IMR-90 (cell line): ENCODE measurements at regions not wholly inside any gene's neighbourhood (a gene's known extent, or its start where the extent isn't known, plus 50 kb on each side); places are given as distances from the start of the nearest gene placed in this dataset.

ENCODE experiments used
- ATAC-seq: fragments of 200-7000 bp; cut with Tn5 transposase; 2 replicates; pipeline ENCODE4 v1.9.1; 2020; ENCODE audit warnings: low read depth, mild to moderate bottlenecking, moderate library complexity
- BruUV-seq: library from RNA; stranded (reverse); fragments of 400-500 nt; replicated peaks from 2 replicates; lab custom pipeline; 2021; lab: Mats Ljungman, UMichigan
- CTCF ChIA-PET: fragments of 300-600 bp; formaldehyde crosslinking; extraction: SDS; loops from one replicate; lab custom pipeline; 2021; ENCODE audit warnings: antibody characterized with exemption; lab: Yijun Ruan, JAX
- POLR2A ChIA-PET: fragments of 300-600 bp; sonication (Branson Sonifier 250); formaldehyde crosslinking; loops from one replicate; lab custom pipeline; 2022; ENCODE audit warnings: antibody characterized with exemption; ENCODE audit not compliant: unreplicated experiment; lab: Charles Lee
- DNase-seq: peaks from one replicate; pipeline ENCODE4 v3.0.0; 2013
- H2AFZ ChIP-seq: replicated peaks from 2 replicates; pipeline ENCODE3; 2013; ENCODE audit warnings: low read length, mild to moderate bottlenecking; ENCODE audit not compliant: poor library complexity
- H2AK5ac ChIP-seq: 2 replicates; pipeline ENCODE4 v1.6.1; 2013; ENCODE audit warnings: low read depth, low read length, inconsistent platforms
- H2AK9ac ChIP-seq: replicated peaks from 2 replicates; pipeline ENCODE3; 2013; ENCODE audit warnings: mild to moderate bottlenecking, low read depth, low read length, moderate library complexity; ENCODE audit not compliant: poor library complexity
- H2BK120ac ChIP-seq: 2 replicates; pipeline ENCODE4 v1.6.1; 2013; ENCODE audit warnings: low read depth, low read length, inconsistent platforms
- H2BK15ac ChIP-seq: 3 replicates; pipeline ENCODE4 v1.6.1; 2013; ENCODE audit warnings: low read depth, low read length, inconsistent platforms
- H2BK20ac ChIP-seq: 2 replicates; pipeline ENCODE4 v1.6.1; 2013; ENCODE audit warnings: low read depth, mild to moderate bottlenecking, inconsistent platforms, low read length, moderate library complexity
- H2BK5ac ChIP-seq: 2 replicates; pipeline ENCODE4 v1.6.1; 2013; ENCODE audit warnings: mild to moderate bottlenecking, low read depth, low read length, inconsistent platforms; ENCODE audit not compliant: poor library complexity, severe bottlenecking
- H3K14ac ChIP-seq: replicated peaks from 2 replicates; pipeline ENCODE4 v1.6.1; 2013; ENCODE audit warnings: low read depth, low read length, inconsistent platforms
- H3K18ac ChIP-seq: 2 replicates; pipeline ENCODE4 v1.6.1; 2013; ENCODE audit warnings: low read depth, low read length, control low read depth
- H3K23ac ChIP-seq: 2 replicates; pipeline ENCODE4 v1.6.1; 2013; ENCODE audit warnings: low read depth, low read length, inconsistent platforms
- H3K27ac ChIP-seq: 2 replicates; pipeline ENCODE4 v1.5.1; 2013; ENCODE audit warnings: mild to moderate bottlenecking, control low read depth, low read length; ENCODE audit not compliant: insufficient read depth
- H3K27me3 ChIP-seq: 2 replicates; pipeline ENCODE4 v1.6.1; 2013; ENCODE audit warnings: low read length; ENCODE audit not compliant: control insufficient read depth, insufficient read depth
- H3K36me3 ChIP-seq: 2 replicates; pipeline ENCODE4 v1.6.1; 2013; ENCODE audit warnings: low read length, mixed read lengths; ENCODE audit not compliant: control insufficient read depth, insufficient read depth
- H3K4ac ChIP-seq: 2 replicates; pipeline ENCODE4 v1.6.1; 2013; ENCODE audit warnings: low read depth, low read length, inconsistent platforms
- H3K4me1 ChIP-seq: 2 replicates; pipeline ENCODE4 v1.6.1; 2013; ENCODE audit warnings: low read length, mixed read lengths; ENCODE audit not compliant: control insufficient read depth, insufficient read depth
- H3K4me2 ChIP-seq: 2 replicates; pipeline ENCODE4 v1.6.1; 2013; ENCODE audit warnings: low read depth, mild to moderate bottlenecking, control low read depth, low read length, moderate library complexity
- H3K4me3 ChIP-seq: 2 replicates; pipeline ENCODE4 v1.5.1; 2013; ENCODE audit warnings: low read depth, mild to moderate bottlenecking, control low read depth, low read length, moderate library complexity; ENCODE audit not compliant: insufficient read depth
- H3K56ac ChIP-seq: 2 replicates; pipeline ENCODE4 v1.6.1; 2013; ENCODE audit warnings: low read length, inconsistent platforms; ENCODE audit not compliant: insufficient read depth; ENCODE audit errors: extremely low read depth
- H3K79me1 ChIP-seq, 2 experiments: 2 replicates each; pipeline ENCODE4 v1.6.1; 2013; ENCODE audit warnings: low read length in 2 of 2, inconsistent platforms in 1 of 2, low read depth in 1 of 2
- H3K9ac ChIP-seq: 2 replicates; pipeline ENCODE4 v1.6.1; 2013; ENCODE audit warnings: low read depth, low read length, control low read depth
- H3K9me1 ChIP-seq: 2 replicates; pipeline ENCODE4 v1.6.1; 2013; ENCODE audit warnings: low read length, inconsistent platforms; ENCODE audit not compliant: insufficient read depth
- H3K9me3 ChIP-seq: 2 replicates; pipeline ENCODE4 v1.6.1; 2013; ENCODE audit warnings: low read length; ENCODE audit not compliant: control insufficient read depth, insufficient read depth
- H4K20me1 ChIP-seq: 2 replicates; pipeline ENCODE4 v1.6.1; 2013; ENCODE audit warnings: low read length, inconsistent platforms; ENCODE audit not compliant: insufficient read depth
- H4K5ac ChIP-seq: 2 replicates; pipeline ENCODE4 v1.6.1; 2013; ENCODE audit warnings: mild to moderate bottlenecking, low read depth, low read length, control low read depth
- H4K8ac ChIP-seq, 2 experiments: 2 replicates each; pipeline ENCODE4 v1.6.1; 2013; ENCODE audit warnings: low read depth in 2 of 2, low read length in 2 of 2, control low read depth in 1 of 2, inconsistent platforms in 1 of 2
- H4K91ac ChIP-seq: 2 replicates; pipeline ENCODE4 v1.6.1; 2013; ENCODE audit warnings: low read depth, low read length, inconsistent platforms; ENCODE audit not compliant: insufficient read depth
- BHLHE40 ChIP-seq: fragments of 150-350 bp; IDR thresholded peaks from 2 replicates; pipeline ENCODE4 v1.6.1; 2016; ENCODE audit warnings: mild to moderate bottlenecking, low read depth, low read length
- CEBPB ChIP-seq: IDR thresholded peaks from 2 replicates; pipeline ENCODE4 v1.6.1; 2012; ENCODE audit warnings: low read depth, low read length, improper control_type of control experiment
- CHD1 ChIP-seq: IDR thresholded peaks from 2 replicates; pipeline ENCODE4 v1.6.1; 2012; ENCODE audit warnings: low read depth, low read length, improper control_type of control experiment
- FOS ChIP-seq: fragments of 150-350 bp; IDR thresholded peaks from 2 replicates; pipeline ENCODE4 v1.6.1; 2016; ENCODE audit warnings: low read depth, low read length
- MAFK ChIP-seq: IDR thresholded peaks from 2 replicates; pipeline ENCODE4 v1.6.1; 2012; ENCODE audit warnings: low read depth, low read length, improper control_type of control experiment
- MAZ ChIP-seq: IDR thresholded peaks from 2 replicates; pipeline ENCODE4 v1.6.1; 2012; ENCODE audit warnings: low read depth, mild to moderate bottlenecking, low read length, improper control_type of control experiment, moderate library complexity, borderline replicate concordance
- NFE2L2 ChIP-seq: fragments of 150-350 bp; IDR thresholded peaks from 2 replicates; pipeline ENCODE4 v1.6.1; 2016; ENCODE audit warnings: low read depth, mild to moderate bottlenecking, low read length
- POLR2A ChIP-seq: IDR thresholded peaks from 2 replicates; pipeline ENCODE4 v1.6.1; 2012; ENCODE audit warnings: mild to moderate bottlenecking, low read depth, low read length
- RCOR1 ChIP-seq: IDR thresholded peaks from 2 replicates; pipeline ENCODE4 v1.6.1; 2012; ENCODE audit warnings: mild to moderate bottlenecking, low read length, improper control_type of control experiment; ENCODE audit not compliant: insufficient replicate concordance
- RFX5 ChIP-seq: IDR thresholded peaks from 2 replicates; pipeline ENCODE4 v1.8.0; 2012; ENCODE audit warnings: low read depth, mild to moderate bottlenecking, low read length, moderate library complexity
- SMC3 ChIP-seq: fragments of 150-350 bp; IDR thresholded peaks from 2 replicates; pipeline ENCODE4 v1.6.1; 2016; ENCODE audit warnings: low read depth, mild to moderate bottlenecking, antibody characterized with exemption, low read length, moderate library complexity
- WGBS, 2 experiments: methylation state at CpG; one replicate each; pipeline versions ENCODE4 v1.1.5 to v1.1.7; 2013; ENCODE audit warnings: missing lambda C conversion rate in 2 of 2; ENCODE audit not compliant: insufficient read length in 1 of 2; ENCODE audit errors: extremely low coverage in 2 of 2; 5-methylcytosine and 5-hydroxymethylcytosine counted together
- dilution Hi-C: fragments of 300-500 bp; cut with HindIII; formaldehyde crosslinking; loops from one replicate; pipeline ENCODE4 v1.14.3; 2018; ENCODE audit warnings: low sequenced_read_pairs; ENCODE audit not compliant: unreplicated experiment
- in situ Hi-C: fragments of 300-500 bp; cut with MboI; formaldehyde crosslinking; loops from 3 replicates; pipeline ENCODE4 v1.14.3; 2019; ENCODE audit warnings: low sequenced_read_pairs, inconsistent platforms, mixed read lengths
- intact Hi-C: fragments of 100-400 bp; cut with micrococcal nuclease; formaldehyde crosslinking; loops from 2 replicates; pipeline ENCODE4 v1.10.0; 2022
- TF ChIP-seq, protein P1 (sequence below): fragments of 150-350 bp; IDR thresholded peaks from 2 replicates; pipeline ENCODE4 v1.6.1; 2017; ENCODE audit warnings: mild to moderate bottlenecking, antibody characterized with exemption, low read length, low read depth
- TF ChIP-seq, protein P2 (sequence below): fragments of 150-350 bp; IDR thresholded peaks from 2 replicates; pipeline ENCODE4 v1.6.1; 2016; ENCODE audit warnings: low read depth, mild to moderate bottlenecking, low read length, moderate library complexity, borderline replicate concordance
- TF ChIP-seq, protein P3 (sequence below): conservative IDR thresholded peaks from 2 replicates; pipeline ENCODE4 v1.5.1; 2012; ENCODE audit warnings: mild to moderate bottlenecking, low read depth, low read length, improper control_type of control experiment

DNA sequence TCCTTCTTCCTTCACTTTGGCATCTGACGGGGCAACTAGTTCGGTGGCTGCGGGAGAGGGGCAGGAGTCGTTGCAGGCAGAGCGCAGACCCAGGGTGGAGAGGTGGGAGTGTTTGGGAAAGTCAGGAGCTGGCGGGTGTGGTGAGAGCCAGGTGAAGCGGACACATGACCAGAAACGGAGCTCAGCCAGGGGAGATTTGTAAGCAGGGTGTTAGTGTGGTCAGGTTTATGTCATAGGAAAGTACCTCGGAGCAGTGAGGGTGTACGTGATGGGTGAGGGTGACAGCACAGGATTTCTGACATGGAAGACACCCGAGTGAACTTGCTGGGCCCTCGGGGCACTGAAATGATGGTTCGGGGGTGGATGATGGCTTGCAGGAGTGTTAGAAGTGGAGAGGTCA is 247.4 kb upstream of the TPM1 start:
- Histone ChIP-seq H4K91ac (no peak overlapping the region), H3K4ac (no peak overlapping the region), H3K4me3 (no peak overlapping the region), H3K9me3 (no peaks in the 10 kb centered on the region), H3K36me3 (peaks cover 8% of the 10 kb centered on the region), H3K4me1 (no peaks in the 10 kb centered on the region), H2BK120ac (no peak overlapping the region), H3K14ac (no peak overlapping the region), H2BK5ac (no peak overlapping the region), H2BK15ac (no peak overlapping the region), H3K4me2 (no peak overlapping the region), H3K27me3 (no peaks in the 10 kb centered on the region), H3K18ac (no peak overlapping the region), H3K9me1 (no peaks in the 10 kb centered on the region), H3K56ac (no peak overlapping the region), H4K5ac (no peak overlapping the region), H4K20me1 (no peaks in the 10 kb centered on the region), H3K23ac (no peak overlapping the region), H2AFZ (no peak overlapping the region), H2AK9ac (no peak overlapping the region), H2BK20ac (no peak overlapping the region), H2AK5ac (no peak overlapping the region), H4K8ac (no peak overlapping the region), H3K27ac (no peak overlapping the region), H3K9ac (no peak overlapping the region), H3K79me1 (no peaks in the 10 kb centered on the region)
- 75% methylated on average over 3 of the region's 13 CpGs; no CpG with 5 or more reads in 1 of the 2 experiments for WGBS, 2 experiments
- CTCF ChIA-PET: no interaction called here
- POLR2A ChIA-PET: no interaction called here
- in situ Hi-C loops (no loop called here), intact Hi-C loops (no loop called here), dilution Hi-C loops (no loop called here)
- TF ChIP-seq, protein P1, sequence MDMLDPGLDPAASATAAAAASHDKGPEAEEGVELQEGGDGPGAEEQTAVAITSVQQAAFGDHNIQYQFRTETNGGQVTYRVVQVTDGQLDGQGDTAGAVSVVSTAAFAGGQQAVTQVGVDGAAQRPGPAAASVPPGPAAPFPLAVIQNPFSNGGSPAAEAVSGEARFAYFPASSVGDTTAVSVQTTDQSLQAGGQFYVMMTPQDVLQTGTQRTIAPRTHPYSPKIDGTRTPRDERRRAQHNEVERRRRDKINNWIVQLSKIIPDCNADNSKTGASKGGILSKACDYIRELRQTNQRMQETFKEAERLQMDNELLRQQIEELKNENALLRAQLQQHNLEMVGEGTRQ: no peak
- no peak for TF ChIP-seq FOS
- no peak for TF ChIP-seq CHD1
- TF ChIP-seq CEBPB: no peak
- TF ChIP-seq, protein P2, sequence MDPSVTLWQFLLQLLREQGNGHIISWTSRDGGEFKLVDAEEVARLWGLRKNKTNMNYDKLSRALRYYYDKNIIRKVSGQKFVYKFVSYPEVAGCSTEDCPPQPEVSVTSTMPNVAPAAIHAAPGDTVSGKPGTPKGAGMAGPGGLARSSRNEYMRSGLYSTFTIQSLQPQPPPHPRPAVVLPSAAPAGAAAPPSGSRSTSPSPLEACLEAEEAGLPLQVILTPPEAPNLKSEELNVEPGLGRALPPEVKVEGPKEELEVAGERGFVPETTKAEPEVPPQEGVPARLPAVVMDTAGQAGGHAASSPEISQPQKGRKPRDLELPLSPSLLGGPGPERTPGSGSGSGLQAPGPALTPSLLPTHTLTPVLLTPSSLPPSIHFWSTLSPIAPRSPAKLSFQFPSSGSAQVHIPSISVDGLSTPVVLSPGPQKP: no peak
- no peak for TF ChIP-seq RFX5
- no peak for TF ChIP-seq MAFK
- TF ChIP-seq SMC3: no peak
- TF ChIP-seq RCOR1: no peak
- TF ChIP-seq MAZ: no peak
- TF ChIP-seq BHLHE40: no peak
- TF ChIP-seq POLR2A: no peak
- no peak for TF ChIP-seq NFE2L2
- TF ChIP-seq, protein P3, sequence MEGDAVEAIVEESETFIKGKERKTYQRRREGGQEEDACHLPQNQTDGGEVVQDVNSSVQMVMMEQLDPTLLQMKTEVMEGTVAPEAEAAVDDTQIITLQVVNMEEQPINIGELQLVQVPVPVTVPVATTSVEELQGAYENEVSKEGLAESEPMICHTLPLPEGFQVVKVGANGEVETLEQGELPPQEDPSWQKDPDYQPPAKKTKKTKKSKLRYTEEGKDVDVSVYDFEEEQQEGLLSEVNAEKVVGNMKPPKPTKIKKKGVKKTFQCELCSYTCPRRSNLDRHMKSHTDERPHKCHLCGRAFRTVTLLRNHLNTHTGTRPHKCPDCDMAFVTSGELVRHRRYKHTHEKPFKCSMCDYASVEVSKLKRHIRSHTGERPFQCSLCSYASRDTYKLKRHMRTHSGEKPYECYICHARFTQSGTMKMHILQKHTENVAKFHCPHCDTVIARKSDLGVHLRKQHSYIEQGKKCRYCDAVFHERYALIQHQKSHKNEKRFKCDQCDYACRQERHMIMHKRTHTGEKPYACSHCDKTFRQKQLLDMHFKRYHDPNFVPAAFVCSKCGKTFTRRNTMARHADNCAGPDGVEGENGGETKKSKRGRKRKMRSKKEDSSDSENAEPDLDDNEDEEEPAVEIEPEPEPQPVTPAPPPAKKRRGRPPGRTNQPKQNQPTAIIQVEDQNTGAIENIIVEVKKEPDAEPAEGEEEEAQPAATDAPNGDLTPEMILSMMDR: no peak
- ATAC-seq (no peak), DNase-seq (no peak)
- no TSS peak for BruUV-seq
